ENCODE measurements at regions not wholly inside any gene's neighbourhood (a gene's known extent, or its start where the extent isn't known, plus 50 kb on each side); places are given as distances from the start of the nearest gene placed in this dataset.

GRCh38 chr5:89816038-89816437 lies 593.5 kb downstream of the CETN3 start:
- TF ChIP-seq CTCF (IDR thresholded peaks at IDR 0.05) (no peak), ZFX (IDR thresholded peaks at IDR 0.05; ENCODE audit: borderline replicate concordance) (no peak)
